Progenitor cell of endocrine pancreas (in vitro differentiated cells): ENCODE measurements at regions not wholly inside any gene's neighbourhood (a gene's known extent, or its start where the extent isn't known, plus 50 kb on each side); places are given as distances from the start of the nearest gene placed in this dataset.
"Not testable (repeated sequence)": the region's sequence is repeated elsewhere in the genome, so short reads cannot be mapped to it uniquely, and the experiment has no call there.

ENCODE experiments used
- DNase-seq: peaks from one replicate; pipeline ENCODE4 v3.0.0; 2021; ENCODE audit warnings: low spot score; ENCODE audit not compliant: unreplicated experiment
- H3K27ac Mint-ChIP-seq: 2 replicates; pipeline ENCODE4 v1.8.0; 2021; ENCODE audit warnings: mild to moderate bottlenecking, moderate library complexity, mixed read lengths
- H3K27me3 Mint-ChIP-seq: 2 replicates; pipeline ENCODE4 v1.8.0; 2021; ENCODE audit warnings: mixed read lengths
- H3K36me3 Mint-ChIP-seq: 2 replicates; pipeline ENCODE4 v1.8.0; 2022; ENCODE audit warnings: mixed read lengths; ENCODE audit not compliant: insufficient read depth
- H3K4me1 Mint-ChIP-seq: 2 replicates; pipeline ENCODE4 v1.8.0; 2021; ENCODE audit warnings: low read depth, mixed read lengths
- H3K4me3 Mint-ChIP-seq: 2 replicates; pipeline ENCODE4 v1.8.0; 2021; ENCODE audit warnings: low read depth, mild to moderate bottlenecking, moderate library complexity, mixed read lengths
- H3K9me3 Mint-ChIP-seq: 2 replicates; pipeline ENCODE4 v1.8.0; 2021; ENCODE audit warnings: low read depth, mixed read lengths
- TF ChIP-seq, protein P1 (sequence below): fragments of 200-600 bp; sonication (generic); IDR thresholded peaks from one replicate; pipeline ENCODE4 v1.5.0; 2021; ENCODE audit warnings: antibody characterized with exemption, mild to moderate bottlenecking; ENCODE audit not compliant: unreplicated experiment

DNA sequence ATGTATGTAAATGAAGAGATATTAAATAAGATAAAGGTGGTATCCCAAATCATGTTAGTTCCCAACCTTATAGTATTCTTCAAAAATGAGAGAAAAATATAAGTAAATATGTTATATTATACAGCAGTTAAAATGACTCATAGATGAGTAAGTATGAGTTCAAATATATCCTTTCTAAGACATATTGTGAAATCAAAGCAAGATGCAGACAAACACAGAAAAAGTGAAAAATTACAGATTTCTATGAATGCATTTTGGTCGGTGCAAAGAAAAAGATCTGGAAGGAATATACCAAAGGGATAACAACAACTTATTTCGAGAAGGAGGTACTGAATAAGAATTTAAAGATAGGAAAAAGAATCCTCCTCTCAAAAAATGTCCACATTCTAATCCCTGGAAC is 181.2 kb upstream of the TTC14 start:
- H3K36me3 Mint-ChIP-seq = no peaks in the 10 kb centered on the region
- no peak overlapping the region for H3K27ac Mint-ChIP-seq
- H3K27me3 Mint-ChIP-seq = no peaks in the 10 kb centered on the region
- TF ChIP-seq, protein P1, sequence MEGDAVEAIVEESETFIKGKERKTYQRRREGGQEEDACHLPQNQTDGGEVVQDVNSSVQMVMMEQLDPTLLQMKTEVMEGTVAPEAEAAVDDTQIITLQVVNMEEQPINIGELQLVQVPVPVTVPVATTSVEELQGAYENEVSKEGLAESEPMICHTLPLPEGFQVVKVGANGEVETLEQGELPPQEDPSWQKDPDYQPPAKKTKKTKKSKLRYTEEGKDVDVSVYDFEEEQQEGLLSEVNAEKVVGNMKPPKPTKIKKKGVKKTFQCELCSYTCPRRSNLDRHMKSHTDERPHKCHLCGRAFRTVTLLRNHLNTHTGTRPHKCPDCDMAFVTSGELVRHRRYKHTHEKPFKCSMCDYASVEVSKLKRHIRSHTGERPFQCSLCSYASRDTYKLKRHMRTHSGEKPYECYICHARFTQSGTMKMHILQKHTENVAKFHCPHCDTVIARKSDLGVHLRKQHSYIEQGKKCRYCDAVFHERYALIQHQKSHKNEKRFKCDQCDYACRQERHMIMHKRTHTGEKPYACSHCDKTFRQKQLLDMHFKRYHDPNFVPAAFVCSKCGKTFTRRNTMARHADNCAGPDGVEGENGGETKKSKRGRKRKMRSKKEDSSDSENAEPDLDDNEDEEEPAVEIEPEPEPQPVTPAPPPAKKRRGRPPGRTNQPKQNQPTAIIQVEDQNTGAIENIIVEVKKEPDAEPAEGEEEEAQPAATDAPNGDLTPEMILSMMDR = no peak
- H3K4me3 Mint-ChIP-seq = no peak overlapping the region
- H3K4me1 Mint-ChIP-seq = peaks cover 9% of the 10 kb centered on the region
- no peak for DNase-seq
- peaks cover 3% of the 10 kb centered on the region for H3K9me3 Mint-ChIP-seq

DNA sequence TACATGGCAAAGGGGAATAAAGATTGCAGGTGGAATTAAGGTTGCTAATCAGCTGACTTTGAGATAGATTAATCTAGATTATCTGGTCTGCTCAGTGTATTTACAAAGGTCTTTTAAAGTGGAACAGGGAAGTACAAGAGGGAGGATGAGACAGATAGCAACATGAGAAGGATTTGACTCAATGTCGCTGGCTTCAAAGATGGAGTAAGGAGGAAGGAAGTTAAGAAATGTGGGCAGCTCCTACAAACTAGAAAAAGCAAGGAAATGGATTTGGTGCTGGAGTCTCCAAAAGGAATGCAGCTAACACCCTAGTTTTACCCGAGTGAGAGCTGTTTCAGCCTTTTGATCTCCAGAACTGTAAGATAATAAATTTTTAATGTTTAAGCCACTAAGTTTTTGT is 180.7 kb upstream of the TTC14 start:
- no peak for DNase-seq
- Mint-ChIP-seq H3K4me1 (peaks cover 5% of the 10 kb centered on the region), H3K36me3 (no peaks in the 10 kb centered on the region), H3K27me3 (no peaks in the 10 kb centered on the region), H3K4me3 (no peak overlapping the region), H3K9me3 (peaks cover 3% of the 10 kb centered on the region), H3K27ac (no peak overlapping the region)
- TF ChIP-seq, protein P1 = no peak

DNA sequence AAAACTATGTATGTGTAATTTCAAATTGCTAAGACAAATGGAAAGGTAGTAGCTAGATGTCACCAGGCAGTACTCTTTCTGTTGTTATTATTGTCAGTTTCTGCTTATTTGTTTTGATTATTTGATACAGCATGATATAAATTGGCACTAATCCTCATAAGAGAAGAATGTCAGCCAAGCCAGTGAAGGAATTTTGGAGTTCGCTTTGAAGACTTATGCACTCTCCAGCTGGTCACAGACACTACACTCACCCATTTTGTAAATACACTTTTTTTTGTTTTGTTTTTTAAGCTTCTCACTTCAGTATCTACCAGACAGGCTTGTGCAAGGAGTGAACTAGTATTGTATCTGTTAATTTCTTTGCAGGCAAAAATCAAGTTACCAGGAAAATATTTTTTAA is 180.2 kb upstream of the TTC14 start:
- Mint-ChIP-seq H3K4me1 (peaks cover under 1% of the 10 kb centered on the region), H3K4me3 (no peak overlapping the region), H3K27ac (no peak overlapping the region), H3K27me3 (no peaks in the 10 kb centered on the region), H3K9me3 (peaks cover 3% of the 10 kb centered on the region), H3K36me3 (no peaks in the 10 kb centered on the region)
- no peak for DNase-seq
- TF ChIP-seq, protein P1 = no peak

DNA sequence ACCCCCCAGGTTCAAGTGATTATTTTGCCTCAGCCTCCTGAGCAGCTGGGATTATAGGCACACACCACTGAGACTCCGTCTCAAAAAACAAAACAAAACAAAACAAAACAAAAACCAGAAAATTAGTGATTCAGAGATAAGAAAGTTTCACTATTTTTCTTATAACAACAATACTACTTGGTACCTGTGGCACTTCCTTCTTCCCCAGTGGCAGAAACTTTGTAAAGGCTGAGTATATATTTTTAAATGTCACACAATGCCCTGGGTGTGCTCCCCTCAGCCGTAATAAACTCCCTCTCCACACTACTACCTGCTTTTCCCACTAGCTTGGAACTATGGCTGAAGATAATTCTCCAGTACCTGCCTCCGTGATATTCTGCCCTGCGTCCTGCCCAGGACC is 177.7 kb upstream of the TTC14 start:
- not testable (repeated sequence) for H3K4me1 Mint-ChIP-seq, H3K9me3 Mint-ChIP-seq, H3K27me3 Mint-ChIP-seq, H3K36me3 Mint-ChIP-seq, DNase-seq, H3K4me3 Mint-ChIP-seq
- H3K27ac Mint-ChIP-seq = peak overlapping the region; percentile 67

DNA sequence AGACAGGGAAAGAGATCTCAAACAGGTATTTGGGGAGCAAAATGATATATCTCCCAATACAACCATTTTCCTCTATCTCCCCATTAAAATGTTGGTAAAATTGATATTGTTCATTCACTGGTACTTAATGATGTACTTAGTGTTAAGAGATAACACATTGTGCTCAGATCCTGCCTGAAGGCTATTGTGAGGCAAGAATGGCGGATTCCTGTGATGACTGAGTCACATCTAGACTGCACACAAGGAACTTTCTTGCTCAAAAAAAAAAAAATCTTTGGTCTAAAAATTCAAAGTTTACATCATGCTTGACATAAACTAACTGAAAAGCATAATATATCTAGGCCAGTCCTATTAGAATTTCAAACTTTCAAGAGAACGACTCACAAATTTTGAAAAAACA is 171.1 kb upstream of the TTC14 start:
- H3K9me3 Mint-ChIP-seq = peaks cover 3% of the 10 kb centered on the region
- H3K36me3 Mint-ChIP-seq = no peaks in the 10 kb centered on the region
- no peak overlapping the region for H3K4me3 Mint-ChIP-seq
- TF ChIP-seq, protein P1 = no peak
- DNase-seq = no peak
- H3K27me3 Mint-ChIP-seq = no peaks in the 10 kb centered on the region
- no peak overlapping the region for H3K27ac Mint-ChIP-seq
- H3K4me1 Mint-ChIP-seq = no peaks in the 10 kb centered on the region

DNA sequence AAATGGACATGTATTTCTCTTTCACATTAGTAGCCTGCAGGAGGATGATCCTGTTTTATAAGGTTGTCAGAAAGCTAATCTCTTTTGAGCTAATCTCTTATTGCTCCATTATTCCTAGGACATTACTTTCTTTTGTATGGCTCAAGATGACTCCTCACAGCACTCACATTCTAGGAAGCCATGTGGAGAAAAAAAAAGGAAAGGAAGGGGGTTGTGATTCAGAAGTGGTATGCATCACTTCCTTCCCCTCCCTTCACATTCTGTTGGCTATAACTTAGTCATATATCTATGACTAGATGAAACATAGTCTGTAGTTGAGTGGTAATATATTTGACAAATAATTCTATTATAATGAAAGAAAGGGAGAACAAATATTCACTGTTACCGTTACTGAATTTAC is 168.8 kb upstream of the TTC14 start:
- no peak overlapping the region for H3K27ac Mint-ChIP-seq
- H3K36me3 Mint-ChIP-seq = no peaks in the 10 kb centered on the region
- TF ChIP-seq, protein P1 = no peak
- H3K4me1 Mint-ChIP-seq = no peaks in the 10 kb centered on the region
- H3K9me3 Mint-ChIP-seq = peaks cover 3% of the 10 kb centered on the region
- no peaks in the 10 kb centered on the region for H3K27me3 Mint-ChIP-seq
- H3K4me3 Mint-ChIP-seq = no peak overlapping the region
- DNase-seq = no peak
